ENCODE measurements at regions not wholly inside any gene's neighbourhood (a gene's known extent, or its start where the extent isn't known, plus 50 kb on each side); places are given as distances from the start of the nearest gene placed in this dataset.
A peak's percentile ranks its signal among the peaks of the same experiment; 100 is the strongest.

- DNase-seq, result no peak
These were observed 62.1 kb upstream of the ARHGAP20 start for GRCh38 chr11:110774138-110775014.

GRCh38 chr11:110773442-110773841 lies 61.2 kb upstream of the ARHGAP20 start:
- DNase-seq, result no peak

GRCh38 chr11:110772863-110773262 lies 60.6 kb upstream of the ARHGAP20 start:
- DNase-seq, result peak; percentile 18

GRCh38 chr11:110766316-110766715 lies 54.1 kb upstream of the ARHGAP20 start:
- DNase-seq, result no peak

- DNase-seq, result no peak
These were observed 52.2 kb upstream of the ARHGAP20 start for GRCh38 chr11:110764485-110764884.

GRCh38 chr11:110763249-110764011 lies 51.2 kb upstream of the ARHGAP20 start:
- DNase-seq, result peak; percentile 87

GRCh38 chr11:110762590-110762989 lies 50.4 kb upstream of the ARHGAP20 start:
- peak; percentile 81 for DNase-seq
